Cardiac fibroblast (primary cell): ENCODE measurements at regions not wholly inside any gene's neighbourhood (a gene's known extent, or its start where the extent isn't known, plus 50 kb on each side); places are given as distances from the start of the nearest gene placed in this dataset.
"Not testable (repeated sequence)": the region's sequence is repeated elsewhere in the genome, so short reads cannot be mapped to it uniquely, and the experiment has no call there.

Source experiments
- DNase-seq, 2 donors: peaks; one replicate each; pipeline versions ENCODE4 v3.0.0 to v3.0.0-alpha.2; 2010; ENCODE audit warnings: low read depth in 2 of 2
- H3K4me3 ChIP-seq, 2 donors: replicated peaks in 1 of 2; 1 replicate in 1 of 2; 2 replicates in 1 of 2; pipeline ENCODE4 v1.5.1; 2011; ENCODE audit warnings: low read depth in 2 of 2, low read length in 2 of 2, mild to moderate bottlenecking in 2 of 2, moderate library complexity in 1 of 2
- CTCF ChIP-seq: IDR thresholded peaks from one replicate; pipeline ENCODE4 v1.5.1; 2011; ENCODE audit warnings: low read depth, mild to moderate bottlenecking, low read length, inconsistent platforms

GRCh38 chr9:31390403-31391025 lies 993.9 kb upstream of the ACO1 start:
- no peak for TF ChIP-seq CTCF
- H3K4me3 ChIP-seq, result no peak overlapping the region
- no peak for DNase-seq

GRCh38 chr9:31393240-31393639 lies 991.2 kb upstream of the ACO1 start:
- no peak overlapping the region for H3K4me3 ChIP-seq
- peak in 1 of 2 donors; percentile 4 for DNase-seq
- no peak for TF ChIP-seq CTCF

GRCh38 chr9:31394015-31394473 lies 990.4 kb upstream of the ACO1 start:
- no peak for TF ChIP-seq CTCF
- H3K4me3 ChIP-seq, result no peak overlapping the region
- DNase-seq, result peak; percentile 44 to 80

GRCh38 chr9:31412081-31412480 lies 972.4 kb upstream of the ACO1 start:
- no peak for TF ChIP-seq CTCF
- no peak for DNase-seq
- H3K4me3 ChIP-seq, result no peak overlapping the region

- no peak for DNase-seq
- H3K4me3 ChIP-seq, result no peak overlapping the region
- TF ChIP-seq CTCF, result no peak
Measured at GRCh38 chr9:31415164-31415563, 969.3 kb upstream of the ACO1 start.

GRCh38 chr9:31418419-31418818 lies 966.0 kb upstream of the ACO1 start:
- no peak overlapping the region for H3K4me3 ChIP-seq
- DNase-seq, result no peak
- TF ChIP-seq CTCF, result no peak

GRCh38 chr9:31443630-31444457 lies 940.6 kb upstream of the ACO1 start:
- not testable (repeated sequence) for H3K4me3 ChIP-seq, DNase-seq
